ENCODE measurements at regions not wholly inside any gene's neighbourhood (a gene's known extent, or its start where the extent isn't known, plus 50 kb on each side); places are given as distances from the start of the nearest gene placed in this dataset.

DNA sequence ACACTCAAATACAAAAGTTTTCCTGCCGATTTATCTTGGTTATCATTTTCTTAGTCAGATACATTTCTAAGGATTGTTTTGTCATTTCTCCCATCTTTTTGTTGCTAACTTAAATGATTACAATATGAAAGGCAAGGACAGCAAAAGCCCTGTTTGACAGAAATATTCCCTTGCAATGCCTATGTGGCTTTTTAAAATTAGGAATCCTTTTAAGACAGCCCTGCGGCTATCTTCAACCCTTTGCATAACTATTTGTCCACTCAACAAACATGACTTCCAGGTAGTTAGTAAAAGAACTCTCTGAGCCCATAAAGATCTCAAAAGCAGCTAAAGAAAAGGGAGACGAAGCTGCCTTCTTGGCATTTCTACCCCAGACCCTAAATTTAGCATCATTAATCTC, 179.7 kb upstream of the CDH20 start:
- DNase-seq (ENCODE audit: insufficient read length) (no peak), FAIRE-seq (no peak)
- TF ChIP-seq POLR2A (IDR thresholded peaks at IDR 0.05; ENCODE audit: low read depth, low read length) (no peak), TAF1 (IDR thresholded peaks at IDR 0.05; ENCODE audit: borderline replicate concordance, low read depth, low read length) (no peak), POLR2AphosphoS5 (IDR thresholded peaks at IDR 0.05; ENCODE audit: low read depth, low read length) (no peak)

DNA sequence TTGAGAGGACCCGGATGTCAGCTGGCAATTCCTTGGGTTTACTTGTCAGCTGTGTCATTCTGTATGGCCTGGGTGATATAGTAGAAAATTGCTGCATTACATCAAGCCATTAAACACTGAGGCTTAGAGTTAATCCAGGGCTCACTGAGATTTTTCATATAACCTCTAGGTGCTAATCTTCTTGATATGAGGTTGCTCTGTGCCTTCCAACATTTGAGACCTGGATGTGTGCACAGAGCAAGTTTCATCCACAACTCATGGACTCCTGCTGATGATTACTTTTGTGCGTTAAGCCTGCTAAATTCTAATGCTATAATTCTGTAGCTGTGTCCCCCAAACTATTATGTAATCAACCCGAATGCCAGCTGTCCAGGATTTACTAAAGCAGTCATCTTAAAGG, 178.4 kb upstream of the CDH20 start:
- DNase-seq (ENCODE audit: insufficient read length) (no peak), FAIRE-seq (no peak)
- TF ChIP-seq POLR2A (IDR thresholded peaks at IDR 0.05; ENCODE audit: low read depth, low read length) (no peak), TAF1 (IDR thresholded peaks at IDR 0.05; ENCODE audit: borderline replicate concordance, low read depth, low read length) (no peak), POLR2AphosphoS5 (IDR thresholded peaks at IDR 0.05; ENCODE audit: low read depth, low read length) (no peak)

DNA sequence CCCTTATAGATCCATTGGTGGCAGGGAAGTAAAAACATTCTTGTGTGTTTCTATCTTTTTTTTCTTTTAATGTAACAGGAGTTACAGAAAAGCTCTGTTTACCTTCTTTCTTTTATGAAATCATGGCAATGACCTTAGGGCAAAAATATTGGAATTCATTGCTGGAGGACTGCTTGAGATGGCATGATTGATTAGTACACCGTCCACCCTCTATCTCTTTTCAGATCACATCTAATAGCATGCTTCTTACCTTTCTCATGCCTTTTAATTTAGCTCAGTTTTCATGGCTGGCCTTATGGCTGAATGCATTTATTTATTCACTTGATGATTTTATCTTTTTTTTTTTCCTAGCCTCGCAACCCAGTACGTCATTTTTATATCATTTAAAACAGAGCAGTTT, 177.6 kb upstream of the CDH20 start:
- DNase-seq (ENCODE audit: insufficient read length) (no peak), FAIRE-seq (no peak)
- TF ChIP-seq POLR2AphosphoS5 (IDR thresholded peaks at IDR 0.05; ENCODE audit: low read depth, low read length) (no peak), POLR2A (IDR thresholded peaks at IDR 0.05; ENCODE audit: low read depth, low read length) (no peak), TAF1 (IDR thresholded peaks at IDR 0.05; ENCODE audit: borderline replicate concordance, low read depth, low read length) (no peak)

DNA sequence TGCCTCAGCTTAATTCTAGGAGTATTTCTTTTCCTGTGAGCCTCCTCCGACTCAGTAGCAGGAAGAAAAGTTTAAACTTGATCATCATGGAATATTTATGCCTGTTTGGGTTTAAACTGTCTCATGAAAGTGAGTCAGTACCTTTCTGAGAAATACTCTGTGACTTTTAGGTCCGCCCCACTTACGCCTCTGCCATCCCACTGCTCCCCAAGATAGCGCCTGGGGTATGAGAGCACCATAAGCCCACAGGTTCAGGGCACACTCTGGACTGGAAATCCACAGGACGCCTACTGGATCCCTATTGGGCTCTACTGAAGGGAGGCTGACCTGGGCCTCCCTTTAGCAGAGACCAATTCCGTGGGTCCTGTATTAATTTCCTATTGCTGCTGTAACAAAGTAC, 175.8 kb upstream of the CDH20 start:
- FAIRE-seq (no peak), DNase-seq (ENCODE audit: insufficient read length) (no peak)
- TF ChIP-seq POLR2A (IDR thresholded peaks at IDR 0.05; ENCODE audit: low read depth, low read length) (no peak), TAF1 (IDR thresholded peaks at IDR 0.05; ENCODE audit: borderline replicate concordance, low read depth, low read length) (no peak), POLR2AphosphoS5 (IDR thresholded peaks at IDR 0.05; ENCODE audit: low read depth, low read length) (no peak)

DNA sequence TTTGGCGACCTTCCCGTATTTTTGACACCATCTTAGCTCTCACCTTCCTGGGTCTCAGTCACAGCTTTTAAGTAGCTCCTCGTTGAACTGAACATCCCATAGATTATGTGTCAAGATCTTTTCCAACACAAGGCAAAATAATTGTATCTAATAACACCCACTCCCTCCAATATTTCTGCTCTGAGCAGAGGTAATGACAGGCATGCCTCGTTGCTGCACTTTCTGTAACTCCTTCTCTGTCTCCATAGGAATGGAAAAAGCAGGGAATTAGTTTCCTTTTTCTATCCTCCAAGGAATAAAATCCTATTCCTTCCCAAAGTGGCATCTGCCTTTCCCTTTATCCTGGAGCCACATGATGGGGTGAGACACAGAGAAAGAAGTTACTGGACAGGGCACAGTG, 174.0 kb upstream of the CDH20 start:
- FAIRE-seq (no peak), DNase-seq (ENCODE audit: insufficient read length) (no peak)
- TF ChIP-seq TAF1 (IDR thresholded peaks at IDR 0.05; ENCODE audit: borderline replicate concordance, low read depth, low read length) (no peak), POLR2AphosphoS5 (IDR thresholded peaks at IDR 0.05; ENCODE audit: low read depth, low read length) (no peak), POLR2A (IDR thresholded peaks at IDR 0.05; ENCODE audit: low read depth, low read length) (no peak)

DNA sequence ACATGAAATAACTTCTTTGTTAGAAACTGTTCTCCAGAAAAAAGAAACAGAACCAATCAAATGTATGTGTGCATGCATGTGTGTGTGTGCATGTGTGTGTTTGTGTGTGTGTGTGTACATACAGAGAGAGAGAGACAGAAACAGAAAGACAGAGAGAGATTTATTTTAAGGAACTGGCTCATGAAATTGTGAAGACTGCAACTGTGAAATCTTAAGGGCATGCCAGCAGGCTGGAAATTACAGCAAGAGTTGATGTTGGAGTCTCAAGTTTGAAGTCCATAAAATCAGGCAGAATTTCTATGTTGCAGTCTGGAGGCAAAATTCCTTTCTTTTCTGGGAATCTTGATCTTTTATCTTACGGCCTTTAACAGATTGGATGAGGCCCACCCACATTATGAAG, 168.9 kb upstream of the CDH20 start:
- TF ChIP-seq POLR2AphosphoS5 (IDR thresholded peaks at IDR 0.05; ENCODE audit: low read depth, low read length) (no peak), TAF1 (IDR thresholded peaks at IDR 0.05; ENCODE audit: borderline replicate concordance, low read depth, low read length) (no peak), POLR2A (IDR thresholded peaks at IDR 0.05; ENCODE audit: low read depth, low read length) (no peak)
- DNase-seq (ENCODE audit: insufficient read length) (no peak), FAIRE-seq (no peak)

DNA sequence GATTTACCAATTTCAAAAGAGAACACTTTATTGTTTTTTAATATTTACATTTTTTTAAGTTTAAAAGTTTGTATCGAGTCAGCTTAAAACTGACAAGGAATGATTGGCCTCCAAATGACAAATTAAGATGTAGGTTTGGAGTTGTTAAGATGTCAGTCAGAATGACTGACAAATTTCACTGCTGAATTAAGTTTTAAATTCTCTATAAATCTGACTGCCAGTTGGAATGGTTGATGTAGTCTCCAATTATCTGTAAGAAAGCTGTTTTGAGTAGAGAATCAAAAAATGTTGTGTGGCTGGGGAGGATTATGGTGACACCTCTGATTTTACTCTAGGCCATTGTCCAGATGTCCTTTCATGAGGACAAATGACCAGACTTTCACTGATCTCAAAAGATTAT, 165.3 kb upstream of the CDH20 start:
- TF ChIP-seq TAF1 (IDR thresholded peaks at IDR 0.05; ENCODE audit: borderline replicate concordance, low read depth, low read length), result no peak
- TF ChIP-seq POLR2A (IDR thresholded peaks at IDR 0.05; ENCODE audit: low read depth, low read length), result no peak
- no peak for TF ChIP-seq POLR2AphosphoS5 (IDR thresholded peaks at IDR 0.05; ENCODE audit: low read depth, low read length)
- FAIRE-seq (no peak), DNase-seq (ENCODE audit: insufficient read length) (no peak)

DNA sequence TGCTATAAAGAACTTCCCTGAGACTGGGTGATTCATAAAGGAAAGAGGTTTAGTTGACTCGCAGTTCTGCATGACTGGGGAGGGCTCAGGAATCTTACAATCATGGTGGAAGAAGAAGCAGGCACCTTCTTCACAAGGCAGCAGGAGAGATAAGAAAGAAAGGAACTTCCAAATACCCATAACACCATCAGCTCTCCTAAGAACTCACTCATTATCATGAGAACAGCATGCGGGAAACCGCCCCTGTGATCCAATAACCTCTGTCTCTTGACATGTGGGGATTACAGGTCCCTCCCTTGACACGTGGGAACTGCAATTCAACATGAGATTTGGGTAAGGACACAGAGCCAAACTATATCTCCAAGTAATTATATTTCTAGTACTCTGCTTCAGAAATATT, 163.8 kb upstream of the CDH20 start:
- no peak for TF ChIP-seq POLR2A (IDR thresholded peaks at IDR 0.05; ENCODE audit: low read depth, low read length)
- no peak for TF ChIP-seq TAF1 (IDR thresholded peaks at IDR 0.05; ENCODE audit: borderline replicate concordance, low read depth, low read length)
- TF ChIP-seq POLR2AphosphoS5 (IDR thresholded peaks at IDR 0.05; ENCODE audit: low read depth, low read length), result no peak
- DNase-seq (ENCODE audit: insufficient read length) (no peak), FAIRE-seq (no peak)

DNA sequence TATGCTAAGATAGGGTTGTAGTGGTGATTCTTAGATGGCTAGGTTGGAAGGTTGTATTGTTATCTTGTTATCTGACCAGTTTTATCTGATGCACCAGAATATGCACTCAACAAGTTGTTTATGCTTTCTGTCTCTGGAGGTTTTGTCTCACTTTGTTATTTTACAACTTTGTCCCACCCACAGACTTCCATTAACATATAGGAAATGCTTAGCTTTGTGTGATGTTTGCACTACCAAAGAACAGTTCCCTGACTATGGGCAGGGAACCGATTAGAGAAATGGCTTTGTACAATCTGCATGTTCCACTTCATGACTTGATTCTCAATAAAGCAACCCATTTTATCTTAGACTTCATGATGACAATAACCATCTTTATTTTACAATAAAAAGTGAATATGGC, 160.6 kb upstream of the CDH20 start:
- no peak for FAIRE-seq
- DNase-seq (ENCODE audit: insufficient read length), result no peak

DNA sequence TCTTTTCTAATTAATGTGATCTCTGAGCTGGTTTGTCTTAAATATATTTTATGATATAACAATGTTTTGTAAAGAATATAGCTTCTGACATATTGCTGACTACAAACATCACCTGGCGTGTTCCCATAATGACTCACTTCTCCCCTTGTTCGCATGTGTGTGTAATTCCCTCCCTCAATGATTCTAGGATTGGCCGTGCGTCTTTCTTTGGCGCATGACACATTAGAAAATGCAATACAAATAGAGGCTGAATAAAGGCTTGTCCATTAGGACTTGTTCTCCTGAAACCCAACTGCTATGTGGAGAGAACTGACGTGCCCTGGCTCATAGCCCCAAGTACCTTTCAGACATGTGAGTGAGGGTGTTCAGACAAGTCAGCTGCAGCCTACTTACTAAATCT, 159.7 kb upstream of the CDH20 start:
- no peak for FAIRE-seq
- TF ChIP-seq TAF1 (IDR thresholded peaks at IDR 0.05; ENCODE audit: borderline replicate concordance, low read depth, low read length) (no peak), POLR2AphosphoS5 (IDR thresholded peaks at IDR 0.05; ENCODE audit: low read depth, low read length) (no peak), POLR2A (IDR thresholded peaks at IDR 0.05; ENCODE audit: low read depth, low read length) (no peak)
- no peak for DNase-seq (ENCODE audit: insufficient read length)

More for the DNA sequence above, 160.6 kb upstream of the CDH20 start:
- TF ChIP-seq TAF1 (IDR thresholded peaks at IDR 0.05; ENCODE audit: borderline replicate concordance, low read depth, low read length) (no peak), POLR2A (IDR thresholded peaks at IDR 0.05; ENCODE audit: low read depth, low read length) (no peak), POLR2AphosphoS5 (IDR thresholded peaks at IDR 0.05; ENCODE audit: low read depth, low read length) (no peak)

DNA sequence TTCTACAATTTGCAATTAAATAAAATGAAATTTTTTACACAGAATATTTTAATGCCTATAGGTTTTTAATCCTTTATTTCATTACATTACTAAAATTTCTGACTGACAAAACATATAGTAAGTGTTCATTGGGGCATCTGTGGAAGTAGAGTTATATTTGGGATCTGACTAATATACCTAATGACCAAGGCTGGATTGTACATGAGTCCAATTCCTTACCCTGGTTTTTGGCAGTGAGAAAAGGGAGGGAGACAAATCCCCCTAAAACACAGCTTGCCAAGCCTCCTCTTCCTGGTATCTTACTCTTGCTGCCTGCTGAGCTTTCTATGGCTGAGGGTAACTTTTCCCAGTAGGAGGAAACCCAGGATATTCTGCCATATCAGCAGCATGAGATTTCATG, 149.4 kb upstream of the CDH20 start:
- no peak for DNase-seq (ENCODE audit: insufficient read length)
- FAIRE-seq, result no peak
- TF ChIP-seq POLR2A (IDR thresholded peaks at IDR 0.05; ENCODE audit: low read depth, low read length), result no peak
- TF ChIP-seq POLR2AphosphoS5 (IDR thresholded peaks at IDR 0.05; ENCODE audit: low read depth, low read length), result no peak
- TF ChIP-seq TAF1 (IDR thresholded peaks at IDR 0.05; ENCODE audit: borderline replicate concordance, low read depth, low read length), result no peak

DNA sequence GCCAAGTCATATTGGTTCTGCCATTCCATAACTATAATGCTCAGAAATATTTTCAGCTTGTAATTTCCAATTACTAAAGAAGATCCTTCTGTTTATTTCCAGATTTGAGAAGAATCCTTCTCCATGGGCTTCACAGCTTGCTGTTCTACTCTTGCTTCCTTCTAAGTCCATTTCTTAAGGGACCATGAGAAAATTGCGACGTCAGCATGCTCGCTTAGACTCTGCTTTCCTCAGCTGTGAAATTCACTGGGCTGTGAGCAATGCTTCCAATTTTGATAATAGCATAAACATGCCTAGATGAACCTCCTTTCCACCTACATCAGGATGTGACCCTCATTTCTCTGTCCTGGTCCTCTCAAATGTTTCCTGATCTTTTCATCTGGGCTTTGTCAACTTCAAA, 145.3 kb upstream of the CDH20 start:
- no peak for TF ChIP-seq TAF1 (IDR thresholded peaks at IDR 0.05; ENCODE audit: borderline replicate concordance, low read depth, low read length)
- no peak for TF ChIP-seq POLR2A (IDR thresholded peaks at IDR 0.05; ENCODE audit: low read depth, low read length)
- TF ChIP-seq POLR2AphosphoS5 (IDR thresholded peaks at IDR 0.05; ENCODE audit: low read depth, low read length), result no peak
- FAIRE-seq (no peak), DNase-seq (ENCODE audit: insufficient read length) (no peak)

DNA sequence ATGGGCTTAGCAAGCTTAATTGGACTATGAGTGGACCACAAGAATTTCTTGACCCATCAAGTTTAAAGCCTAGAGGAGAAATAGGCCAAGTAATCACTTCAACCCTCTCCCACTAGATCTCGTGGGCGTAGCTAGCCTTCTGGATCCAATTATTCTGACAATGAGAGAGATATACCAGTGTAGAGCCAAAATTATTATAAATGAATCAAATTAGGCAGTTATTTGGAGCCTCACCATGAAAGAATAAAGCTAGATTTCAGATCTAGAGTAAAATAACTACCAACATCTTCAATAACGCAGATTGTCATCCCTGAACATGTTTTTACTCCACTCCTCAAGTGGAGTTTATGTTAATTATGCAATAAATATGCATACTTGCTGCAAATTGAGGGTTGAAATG, 143.9 kb upstream of the CDH20 start:
- DNase-seq (ENCODE audit: insufficient read length), result no peak
- no peak for FAIRE-seq
- TF ChIP-seq TAF1 (IDR thresholded peaks at IDR 0.05; ENCODE audit: borderline replicate concordance, low read depth, low read length), result no peak
- no peak for TF ChIP-seq POLR2AphosphoS5 (IDR thresholded peaks at IDR 0.05; ENCODE audit: low read depth, low read length)
- TF ChIP-seq POLR2A (IDR thresholded peaks at IDR 0.05; ENCODE audit: low read depth, low read length), result no peak
